Activated CD8-positive, alpha-beta T cell treated with anti-CD3 and anti-CD28 coated beads for 36 hours (primary cell): ENCODE measurements at regions not wholly inside any gene's neighbourhood (a gene's known extent, or its start where the extent isn't known, plus 50 kb on each side); places are given as distances from the start of the nearest gene placed in this dataset.

Source experiments
- ATAC-seq: fragments of 200-7000 bp; cut with Tn5 transposase; one replicate; pipeline ENCODE4 v1.10.0; 2021; ENCODE audit warnings: mild to moderate bottlenecking, moderate library complexity
- CTCF ChIA-PET: fragments of 350-600 bp; sonication (Branson Sonifier 250); formaldehyde crosslinking; loops from one replicate; lab custom pipeline; 2021; ENCODE audit warnings: antibody characterized with exemption; lab: Charles Lee
- POLR2A ChIA-PET: fragments of 350-600 bp; sonication (Branson Sonifier 250); formaldehyde crosslinking; loops from one replicate; lab custom pipeline; 2021; ENCODE audit warnings: antibody characterized with exemption; lab: Charles Lee
- DNase-seq: peaks from one replicate; pipeline ENCODE4 v3.0.0-alpha.2; 2020
- H3K27ac Mint-ChIP-seq: one replicate; pipeline ENCODE4 v1.8.0; 2021; ENCODE audit warnings: mild to moderate bottlenecking, mixed read lengths
- H3K27me3 Mint-ChIP-seq: one replicate; pipeline ENCODE4 v1.8.0; 2021; ENCODE audit warnings: mixed read lengths
- H3K36me3 Mint-ChIP-seq: one replicate; pipeline ENCODE4 v1.8.0; 2021; ENCODE audit warnings: low read depth, mixed read lengths
- H3K4me1 Mint-ChIP-seq: one replicate; pipeline ENCODE4 v1.8.0; 2021; ENCODE audit warnings: low read depth, mixed read lengths
- H3K4me3 Mint-ChIP-seq: one replicate; pipeline ENCODE4 v1.8.0; 2021; ENCODE audit warnings: mild to moderate bottlenecking, moderate library complexity, mixed read lengths
- H3K9me3 Mint-ChIP-seq: one replicate; pipeline ENCODE4 v1.8.0; 2021; ENCODE audit warnings: mixed read lengths
- intact Hi-C: fragments of 100-400 bp; cut with micrococcal nuclease; formaldehyde crosslinking; loops from one replicate; pipeline ENCODE4 v1.10.0; 2022
- TF ChIP-seq, protein P1 (sequence below): fragments of 200-600 bp; IDR thresholded peaks from one replicate; pipeline ENCODE4 v1.8.0; 2022; ENCODE audit warnings: antibody characterized with exemption, mild to moderate bottlenecking

DNA sequence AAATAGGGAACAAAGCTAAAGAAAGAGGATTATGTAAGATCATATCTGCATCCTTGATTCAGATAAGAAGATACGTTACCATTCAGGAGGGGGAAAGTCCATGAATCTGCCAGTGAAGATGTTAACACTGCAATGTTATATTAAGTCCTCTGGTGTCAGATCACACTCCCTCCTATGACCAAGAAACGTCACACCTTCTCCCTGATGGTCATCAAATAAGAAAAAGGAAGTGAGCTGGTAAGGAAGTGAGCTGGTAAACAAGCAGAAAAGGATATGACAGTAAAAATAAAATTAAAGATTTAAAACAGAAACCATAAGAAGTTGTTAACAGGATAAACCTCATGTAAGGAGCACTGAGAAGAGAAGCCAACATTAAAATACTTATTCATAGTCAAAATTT is 340.2 kb downstream of the SEC23A start:
- TF ChIP-seq, protein P1, sequence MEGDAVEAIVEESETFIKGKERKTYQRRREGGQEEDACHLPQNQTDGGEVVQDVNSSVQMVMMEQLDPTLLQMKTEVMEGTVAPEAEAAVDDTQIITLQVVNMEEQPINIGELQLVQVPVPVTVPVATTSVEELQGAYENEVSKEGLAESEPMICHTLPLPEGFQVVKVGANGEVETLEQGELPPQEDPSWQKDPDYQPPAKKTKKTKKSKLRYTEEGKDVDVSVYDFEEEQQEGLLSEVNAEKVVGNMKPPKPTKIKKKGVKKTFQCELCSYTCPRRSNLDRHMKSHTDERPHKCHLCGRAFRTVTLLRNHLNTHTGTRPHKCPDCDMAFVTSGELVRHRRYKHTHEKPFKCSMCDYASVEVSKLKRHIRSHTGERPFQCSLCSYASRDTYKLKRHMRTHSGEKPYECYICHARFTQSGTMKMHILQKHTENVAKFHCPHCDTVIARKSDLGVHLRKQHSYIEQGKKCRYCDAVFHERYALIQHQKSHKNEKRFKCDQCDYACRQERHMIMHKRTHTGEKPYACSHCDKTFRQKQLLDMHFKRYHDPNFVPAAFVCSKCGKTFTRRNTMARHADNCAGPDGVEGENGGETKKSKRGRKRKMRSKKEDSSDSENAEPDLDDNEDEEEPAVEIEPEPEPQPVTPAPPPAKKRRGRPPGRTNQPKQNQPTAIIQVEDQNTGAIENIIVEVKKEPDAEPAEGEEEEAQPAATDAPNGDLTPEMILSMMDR = no peak
- H3K36me3 Mint-ChIP-seq = no peaks in the 10 kb centered on the region
- CTCF ChIA-PET = no interaction called here
- peaks cover 1% of the 10 kb centered on the region for H3K9me3 Mint-ChIP-seq
- H3K27me3 Mint-ChIP-seq = no peaks in the 10 kb centered on the region
- no peak for DNase-seq
- no peak overlapping the region for H3K27ac Mint-ChIP-seq
- intact Hi-C loops = no loop called here
- H3K4me1 Mint-ChIP-seq = no peaks in the 10 kb centered on the region
- no peak overlapping the region for H3K4me3 Mint-ChIP-seq
- POLR2A ChIA-PET = no interaction called here
- ATAC-seq = no peak

DNA sequence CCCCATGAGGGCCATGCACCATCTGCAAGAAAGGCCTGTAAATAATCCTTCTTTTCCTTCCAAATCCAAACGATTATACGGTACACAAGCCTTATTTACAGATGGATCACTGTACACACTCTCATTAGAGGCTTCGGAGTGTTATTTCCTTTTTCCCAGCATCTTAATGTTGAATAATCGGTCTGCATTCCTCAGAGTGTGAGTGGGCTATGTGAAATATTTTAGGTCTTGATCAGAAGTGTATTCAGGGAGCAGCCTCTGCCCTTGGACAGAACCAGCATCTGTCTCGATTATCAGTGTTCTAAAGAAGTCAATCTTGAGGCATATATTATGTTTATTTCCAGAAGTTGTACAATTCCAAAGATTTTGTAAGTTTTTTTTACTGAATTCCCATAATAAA is 340.6 kb downstream of the SEC23A start:
- H3K9me3 Mint-ChIP-seq = peaks cover 1% of the 10 kb centered on the region
- CTCF ChIA-PET = no interaction called here
- TF ChIP-seq, protein P1 = no peak
- no peaks in the 10 kb centered on the region for H3K27me3 Mint-ChIP-seq
- H3K27ac Mint-ChIP-seq = no peak overlapping the region
- no peaks in the 10 kb centered on the region for H3K4me1 Mint-ChIP-seq
- POLR2A ChIA-PET = no interaction called here
- no peak for ATAC-seq
- intact Hi-C loops = no loop called here
- no peak for DNase-seq
- H3K4me3 Mint-ChIP-seq = no peak overlapping the region
- no peaks in the 10 kb centered on the region for H3K36me3 Mint-ChIP-seq

DNA sequence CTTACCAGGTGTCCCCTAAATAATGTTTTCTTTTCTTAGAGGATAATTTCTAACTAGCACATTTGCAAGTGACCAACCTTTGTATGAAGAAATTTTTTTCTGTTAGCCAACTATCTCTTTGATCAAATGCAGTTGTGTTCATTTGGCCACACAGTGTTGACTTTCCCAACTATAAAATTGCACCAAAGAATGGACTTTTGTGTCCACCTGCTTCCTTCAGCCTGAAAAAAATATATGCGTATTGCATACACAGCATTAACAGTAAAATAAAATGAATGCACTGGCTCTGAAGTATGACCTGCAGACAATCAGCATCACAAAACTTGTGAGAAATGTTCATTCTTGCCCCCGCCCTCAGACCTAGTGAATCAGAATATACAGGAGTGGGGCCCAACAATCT is 342.0 kb downstream of the SEC23A start:
- no peaks in the 10 kb centered on the region for H3K4me1 Mint-ChIP-seq
- intact Hi-C loops = no loop called here
- no peaks in the 10 kb centered on the region for H3K9me3 Mint-ChIP-seq
- H3K4me3 Mint-ChIP-seq = no peak overlapping the region
- no peak for DNase-seq
- POLR2A ChIA-PET = no interaction called here
- no peak overlapping the region for H3K27ac Mint-ChIP-seq
- CTCF ChIA-PET = no interaction called here
- TF ChIP-seq, protein P1 = no peak
- no peaks in the 10 kb centered on the region for H3K27me3 Mint-ChIP-seq
- no peak for ATAC-seq
- no peaks in the 10 kb centered on the region for H3K36me3 Mint-ChIP-seq

DNA sequence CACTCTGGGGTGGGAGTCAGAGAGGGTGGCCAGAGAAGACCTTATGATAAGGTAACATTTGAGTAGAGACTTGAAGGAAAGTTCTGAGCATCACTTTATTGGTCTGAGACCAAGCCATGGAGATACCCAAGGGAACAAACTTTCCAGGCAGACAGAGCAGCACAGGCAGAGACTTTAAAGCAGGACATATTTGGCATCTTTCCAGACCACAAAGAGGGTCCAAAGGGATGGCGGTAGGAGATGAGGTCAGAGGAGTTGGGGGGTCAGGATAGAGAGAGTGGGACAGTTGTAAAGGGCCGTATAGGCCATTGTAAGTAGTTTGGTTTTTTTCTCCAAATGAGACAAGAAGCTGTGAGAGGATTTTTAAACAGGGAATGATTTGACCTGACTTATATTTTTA is 344.4 kb downstream of the SEC23A start:
- no peak overlapping the region for H3K27ac Mint-ChIP-seq
- ATAC-seq = no peak
- no peaks in the 10 kb centered on the region for H3K36me3 Mint-ChIP-seq
- no peak overlapping the region for H3K4me3 Mint-ChIP-seq
- ChIA-PET POLR2A (no interaction called here), CTCF (interaction anchor here (0.9 kb wide), 1 partner anchor 378 kb away, joined by 3 read pairs; no protein-coding TSS in a partner anchor)
- peaks cover 2% of the 10 kb centered on the region for H3K9me3 Mint-ChIP-seq
- no peaks in the 10 kb centered on the region for H3K4me1 Mint-ChIP-seq
- TF ChIP-seq, protein P1 = no peak
- no peaks in the 10 kb centered on the region for H3K27me3 Mint-ChIP-seq
- intact Hi-C loops = no loop called here
- DNase-seq = no peak

DNA sequence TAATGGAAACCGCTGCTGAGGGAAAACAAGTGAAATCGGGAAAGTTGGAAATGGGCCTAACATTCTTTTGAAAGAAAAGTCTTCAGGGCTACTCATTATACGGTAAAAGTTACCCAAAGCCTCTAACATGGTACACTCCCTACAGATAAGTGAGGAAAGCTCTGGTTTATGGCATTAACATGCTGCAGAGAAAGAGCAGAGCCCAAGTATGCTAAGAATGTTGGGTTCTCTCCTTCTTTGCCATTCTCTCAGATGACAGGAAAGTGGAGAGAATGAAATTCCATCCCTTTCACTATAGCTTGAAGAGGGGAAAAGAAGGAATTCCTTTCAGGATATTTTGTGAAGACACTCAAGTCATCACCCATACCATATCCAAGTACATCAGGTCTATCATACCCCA is 348.0 kb downstream of the SEC23A start:
- H3K36me3 Mint-ChIP-seq = no peaks in the 10 kb centered on the region
- TF ChIP-seq, protein P1 = no peak
- POLR2A ChIA-PET = no interaction called here
- H3K27ac Mint-ChIP-seq = no peak overlapping the region
- no peak for DNase-seq
- no peaks in the 10 kb centered on the region for H3K4me1 Mint-ChIP-seq
- ATAC-seq = no peak
- H3K4me3 Mint-ChIP-seq = no peak overlapping the region
- intact Hi-C loops = no loop called here
- peaks cover 2% of the 10 kb centered on the region for H3K9me3 Mint-ChIP-seq
- no peaks in the 10 kb centered on the region for H3K27me3 Mint-ChIP-seq
- CTCF ChIA-PET = no interaction called here
